Vagina (tissue), 2 donors: ENCODE measurements at regions not wholly inside any gene's neighbourhood (a gene's known extent, or its start where the extent isn't known, plus 50 kb on each side); places are given as distances from the start of the nearest gene placed in this dataset.

Experiments
- DNase-seq, 2 donors: peaks; one replicate each; pipeline ENCODE4 v3.0.0-alpha.2; 2017; ENCODE audit errors: extremely low spot score in 2 of 2
- H3K27ac ChIP-seq: fragments of 200-600 bp; sonication (generic); one replicate; pipeline ENCODE4 v1.5.1; 2019
- H3K27me3 ChIP-seq: fragments of 200-600 bp; sonication (generic); one replicate; pipeline ENCODE4 v1.5.1; 2019
- H3K36me3 ChIP-seq, 2 donors: fragments of 200-600 bp; sonication (generic); one replicate each; pipeline ENCODE4 v1.5.1; 2017 to 2019
- H3K4me1 ChIP-seq: fragments of 200-600 bp; sonication (generic); one replicate; pipeline ENCODE4 v1.5.1; 2019
- H3K4me3 ChIP-seq, 2 donors: fragments of 200-600 bp; sonication (generic); 1 replicate in 1 of 2; 2 replicates in 1 of 2; pipeline ENCODE4 v1.5.1; 2016 to 2019
- H3K9me3 ChIP-seq: fragments of 200-600 bp; sonication (generic); one replicate; pipeline ENCODE4 v1.5.1; 2019
- POLR2A ChIP-seq, 2 donors: fragments of 450-650 bp; IDR thresholded peaks; one replicate each; pipeline ENCODE4 v1.6.1; 2017; ENCODE audit warnings: antibody characterized with exemption in 2 of 2, mild to moderate bottlenecking in 2 of 2, moderate library complexity in 2 of 2
- POLR2AphosphoS5 ChIP-seq, 2 donors: sonication (generic); formaldehyde crosslinking; IDR thresholded peaks; one replicate each; pipeline ENCODE4 v1.9.0; 2017; ENCODE audit warnings: antibody characterized with exemption in 2 of 2, mild to moderate bottlenecking in 2 of 2, low read depth in 1 of 2; ENCODE audit not compliant: insufficient read depth in 1 of 2
- intact Hi-C: fragments of 100-400 bp; cut with DNase I; formaldehyde crosslinking; loops from one replicate; pipeline ENCODE4 v1.15.1; 2023
- TF ChIP-seq, protein P1 (sequence below), 3 experiments: fragments of 450-650 bp in 2 of 3; fragments of 200-600 bp in 1 of 3; sonication (generic) in 1 of 3; IDR thresholded peaks; one replicate each; pipeline ENCODE4 v1.5.1; 2017 to 2019; ENCODE audit warnings: antibody characterized with exemption in 3 of 3, mild to moderate bottlenecking in 2 of 3, moderate library complexity in 2 of 3

DNA sequence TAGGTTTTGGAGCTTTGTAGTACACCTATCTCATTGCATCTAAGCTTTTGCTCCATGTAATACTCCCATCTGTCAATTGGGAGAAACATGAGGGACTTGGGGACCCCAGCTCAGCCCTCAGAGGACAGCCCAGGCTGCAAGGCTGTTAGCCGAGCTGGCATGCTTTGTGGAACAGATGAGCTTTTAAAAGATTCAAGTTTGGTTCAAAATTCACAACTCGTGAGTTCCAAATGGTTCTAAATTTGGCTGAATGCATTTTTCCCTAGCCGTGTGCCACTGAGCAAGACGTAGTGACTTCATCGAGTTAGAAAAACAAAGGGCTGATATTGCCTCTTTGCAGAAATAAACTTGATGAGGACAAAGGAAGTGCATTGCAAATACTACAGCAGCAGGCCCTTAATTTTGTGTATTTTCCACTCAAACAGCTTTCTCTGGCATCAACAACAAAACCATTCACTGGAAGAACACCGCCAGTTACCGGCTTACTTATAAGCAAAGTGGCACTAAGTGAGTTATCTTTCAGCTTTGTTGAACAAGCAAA is 165.0 kb upstream of the HS3ST1 start:
- DNase-seq, result no peak
- Histone ChIP-seq H3K27ac (no peak overlapping the region), H3K36me3 (no peaks in the 10 kb centered on the region), H3K4me3 (no peak overlapping the region), H3K27me3 (no peaks in the 10 kb centered on the region), H3K9me3 (no peaks in the 10 kb centered on the region), H3K4me1 (no peaks in the 10 kb centered on the region)
- intact Hi-C loops, result no loop called here
- TF ChIP-seq, protein P1, sequence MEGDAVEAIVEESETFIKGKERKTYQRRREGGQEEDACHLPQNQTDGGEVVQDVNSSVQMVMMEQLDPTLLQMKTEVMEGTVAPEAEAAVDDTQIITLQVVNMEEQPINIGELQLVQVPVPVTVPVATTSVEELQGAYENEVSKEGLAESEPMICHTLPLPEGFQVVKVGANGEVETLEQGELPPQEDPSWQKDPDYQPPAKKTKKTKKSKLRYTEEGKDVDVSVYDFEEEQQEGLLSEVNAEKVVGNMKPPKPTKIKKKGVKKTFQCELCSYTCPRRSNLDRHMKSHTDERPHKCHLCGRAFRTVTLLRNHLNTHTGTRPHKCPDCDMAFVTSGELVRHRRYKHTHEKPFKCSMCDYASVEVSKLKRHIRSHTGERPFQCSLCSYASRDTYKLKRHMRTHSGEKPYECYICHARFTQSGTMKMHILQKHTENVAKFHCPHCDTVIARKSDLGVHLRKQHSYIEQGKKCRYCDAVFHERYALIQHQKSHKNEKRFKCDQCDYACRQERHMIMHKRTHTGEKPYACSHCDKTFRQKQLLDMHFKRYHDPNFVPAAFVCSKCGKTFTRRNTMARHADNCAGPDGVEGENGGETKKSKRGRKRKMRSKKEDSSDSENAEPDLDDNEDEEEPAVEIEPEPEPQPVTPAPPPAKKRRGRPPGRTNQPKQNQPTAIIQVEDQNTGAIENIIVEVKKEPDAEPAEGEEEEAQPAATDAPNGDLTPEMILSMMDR (IDR thresholded peaks at IDR 0.05), result no peak
- no peak for TF ChIP-seq POLR2A (IDR thresholded peaks at IDR 0.05)
- no peak for TF ChIP-seq POLR2AphosphoS5 (IDR thresholded peaks at IDR 0.05; ENCODE audit: insufficient read depth in 1 of 2, low read depth in 1 of 2)

DNA sequence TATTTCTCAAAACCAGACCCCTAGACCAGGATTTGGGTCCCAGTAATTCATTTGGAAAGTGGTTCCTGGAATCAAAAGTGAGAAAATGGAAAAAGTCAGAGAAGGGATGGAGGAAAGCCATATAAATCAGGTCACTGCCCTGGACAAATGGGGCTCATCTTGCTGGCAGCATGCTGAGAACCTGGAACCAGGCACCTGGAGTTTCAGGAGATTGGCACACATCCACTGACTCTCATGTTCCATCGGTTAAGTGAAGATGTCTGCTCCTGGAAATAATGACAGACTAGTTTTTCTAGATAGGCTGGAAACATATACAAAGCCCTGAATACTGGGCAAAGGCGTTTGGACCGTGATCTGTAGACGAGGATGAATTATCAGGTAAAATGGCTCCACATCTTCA is 163.6 kb upstream of the HS3ST1 start:
- no peaks in the 10 kb centered on the region for H3K27me3 ChIP-seq
- TF ChIP-seq POLR2AphosphoS5 (IDR thresholded peaks at IDR 0.05; ENCODE audit: insufficient read depth in 1 of 2, low read depth in 1 of 2) (no peak), POLR2A (IDR thresholded peaks at IDR 0.05) (no peak)
- TF ChIP-seq, protein P1 (IDR thresholded peaks at IDR 0.05), result no peak
- no peaks in the 10 kb centered on the region for H3K9me3 ChIP-seq
- DNase-seq, result no peak
- no peaks in the 10 kb centered on the region for H3K36me3 ChIP-seq
- intact Hi-C loops, result no loop called here
- H3K4me3 ChIP-seq, result no peak overlapping the region
- H3K27ac ChIP-seq, result no peak overlapping the region
- H3K4me1 ChIP-seq, result no peaks in the 10 kb centered on the region

DNA sequence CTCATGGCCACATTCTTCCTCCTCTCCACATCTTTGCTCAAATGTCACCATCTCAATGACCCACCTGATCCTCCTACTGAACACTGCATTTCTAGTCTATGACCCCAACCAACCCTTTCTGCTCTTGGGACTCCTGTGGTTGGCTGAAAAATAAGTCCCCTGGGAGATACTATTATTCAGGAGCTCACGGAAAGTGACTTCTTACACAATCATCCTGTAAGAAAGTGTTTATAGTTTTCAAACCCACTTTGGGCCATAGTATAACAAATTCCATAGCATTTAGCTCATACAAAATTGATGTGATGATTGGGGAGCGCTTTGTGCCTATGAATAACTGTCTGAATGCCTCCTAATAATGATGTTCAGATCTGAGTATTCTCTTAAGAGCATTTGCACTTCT is 161.4 kb upstream of the HS3ST1 start:
- Histone ChIP-seq H3K27ac (no peak overlapping the region), H3K36me3 (no peaks in the 10 kb centered on the region), H3K4me1 (peaks cover 4% of the 10 kb centered on the region), H3K27me3 (no peaks in the 10 kb centered on the region), H3K4me3 (no peak overlapping the region), H3K9me3 (no peaks in the 10 kb centered on the region)
- intact Hi-C loops, result no loop called here
- DNase-seq, result no peak
- TF ChIP-seq POLR2AphosphoS5 (IDR thresholded peaks at IDR 0.05; ENCODE audit: insufficient read depth in 1 of 2, low read depth in 1 of 2), result no peak
- no peak for TF ChIP-seq POLR2A (IDR thresholded peaks at IDR 0.05)
- TF ChIP-seq, protein P1 (IDR thresholded peaks at IDR 0.05), result no peak

DNA sequence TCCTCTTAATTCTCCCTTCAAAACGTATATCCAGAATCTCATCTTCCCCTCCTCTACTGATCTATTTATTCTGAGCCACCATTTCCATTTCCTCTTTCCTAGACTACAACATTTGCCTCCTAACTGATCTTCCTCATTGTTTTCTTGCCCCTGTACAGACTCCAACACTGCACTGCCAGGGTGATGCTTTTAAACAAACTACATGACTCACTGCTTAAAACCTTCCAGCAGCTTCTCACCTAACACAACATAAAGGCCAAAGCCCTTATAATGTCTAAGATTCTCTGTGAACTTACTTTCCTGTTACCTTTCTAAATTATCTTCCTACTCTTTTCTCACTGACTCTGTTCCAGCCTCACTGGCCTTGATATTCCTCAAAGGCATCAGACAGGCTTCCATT is 161.0 kb upstream of the HS3ST1 start:
- H3K4me1 ChIP-seq, result peaks cover 4% of the 10 kb centered on the region
- H3K27me3 ChIP-seq, result no peaks in the 10 kb centered on the region
- DNase-seq, result no peak
- H3K9me3 ChIP-seq, result no peaks in the 10 kb centered on the region
- H3K27ac ChIP-seq, result no peak overlapping the region
- intact Hi-C loops, result no loop called here
- no peaks in the 10 kb centered on the region for H3K36me3 ChIP-seq
- TF ChIP-seq POLR2AphosphoS5 (IDR thresholded peaks at IDR 0.05; ENCODE audit: insufficient read depth in 1 of 2, low read depth in 1 of 2), result no peak
- TF ChIP-seq, protein P1 (IDR thresholded peaks at IDR 0.05), result no peak
- H3K4me3 ChIP-seq, result no peak overlapping the region

DNA sequence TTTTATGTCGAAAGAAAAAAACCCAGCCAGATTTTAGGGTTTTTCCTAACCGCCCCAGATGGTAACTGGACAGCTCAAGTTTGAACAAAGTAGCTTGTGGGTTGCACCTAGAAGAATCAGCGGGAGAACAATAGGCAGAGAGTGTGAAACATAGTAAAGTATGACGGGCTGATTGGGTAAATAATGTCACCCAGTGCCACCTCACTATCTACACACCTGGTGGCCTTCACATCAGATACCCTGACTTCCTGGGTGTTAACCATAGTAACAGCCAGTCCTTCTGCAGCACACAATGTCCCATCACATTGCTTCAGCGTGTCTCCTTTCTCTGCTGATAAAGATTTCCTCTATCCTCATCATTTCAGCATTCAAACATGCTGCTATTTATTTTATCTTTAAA is 159.1 kb upstream of the HS3ST1 start:
- no peak for TF ChIP-seq POLR2AphosphoS5 (IDR thresholded peaks at IDR 0.05; ENCODE audit: insufficient read depth in 1 of 2, low read depth in 1 of 2)
- no peak for TF ChIP-seq POLR2A (IDR thresholded peaks at IDR 0.05)
- TF ChIP-seq, protein P1 (IDR thresholded peaks at IDR 0.05), result no peak
- no peak for DNase-seq
- Histone ChIP-seq H3K4me1 (peaks cover 4% of the 10 kb centered on the region), H3K9me3 (no peaks in the 10 kb centered on the region), H3K36me3 (no peaks in the 10 kb centered on the region), H3K27ac (no peak overlapping the region), H3K4me3 (no peak overlapping the region), H3K27me3 (no peaks in the 10 kb centered on the region)
- intact Hi-C loops, result no loop called here
